ENCODE measurements at regions not wholly inside any gene's neighbourhood (a gene's known extent, or its start where the extent isn't known, plus 50 kb on each side); places are given as distances from the start of the nearest gene placed in this dataset.

DNA sequence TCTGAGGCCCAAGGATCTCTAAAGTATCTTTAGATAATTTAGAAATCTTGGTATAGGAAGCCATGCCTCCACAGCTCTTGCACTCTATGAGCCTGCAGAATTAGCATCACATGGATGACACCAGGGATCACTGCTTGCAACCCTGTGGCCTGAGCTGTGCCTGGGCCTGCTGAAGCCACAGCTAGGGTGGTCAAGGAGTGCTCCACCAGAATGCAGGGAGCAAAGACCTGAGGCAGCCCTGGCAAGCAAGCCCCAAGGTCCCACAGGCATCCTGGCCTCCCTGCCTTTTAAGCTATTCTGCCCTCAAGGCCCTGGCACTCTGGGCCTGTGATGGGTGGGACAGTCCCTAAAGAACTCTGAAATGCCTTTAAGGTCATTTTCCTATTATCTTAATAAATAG lies 105.2 kb upstream of the NALF2 start:
- Histone ChIP-seq H3K4me3 (ENCODE audit: low read depth in 1 of 3, low read length in 3 of 3) (no peak overlapping the region), H3K4me1 (ENCODE audit: control insufficient read depth in 3 of 3, insufficient read depth in 2 of 3, low read depth in 1 of 3, low read length in 2 of 3) (peaks cover 0 to 6% (median 0%) of the 10 kb centered on the region in 3 donors), H3K27me3 (ENCODE audit: control insufficient read depth in 3 of 3, insufficient read depth in 3 of 3, low read length in 3 of 3) (no peaks in the 10 kb centered on the region), H3K27ac (ENCODE audit: low read depth in 1 of 3, low read length in 2 of 3) (no peak overlapping the region), H3K9me3 (ENCODE audit: control insufficient read depth in 2 of 2, insufficient read depth in 1 of 2, low read depth in 1 of 2, low read length in 1 of 2) (no peaks in the 10 kb centered on the region), H3K36me3 (ENCODE audit: control insufficient read depth in 3 of 3, insufficient read depth in 2 of 3, low read depth in 1 of 3, low read length in 3 of 3) (no peaks in the 10 kb centered on the region)
- FAIRE-seq (no peak), DNase-seq (no peak)

- Histone ChIP-seq H3K36me3 (ENCODE audit: control insufficient read depth in 3 of 3, insufficient read depth in 2 of 3, low read depth in 1 of 3, low read length in 3 of 3) (no peaks in the 10 kb centered on the region), H3K27me3 (ENCODE audit: control insufficient read depth in 3 of 3, insufficient read depth in 3 of 3, low read length in 3 of 3) (no peaks in the 10 kb centered on the region), H3K27ac (ENCODE audit: low read depth in 1 of 3, low read length in 2 of 3) (no peak overlapping the region), H3K4me1 (ENCODE audit: control insufficient read depth in 3 of 3, insufficient read depth in 2 of 3, low read depth in 1 of 3, low read length in 2 of 3) (peaks cover 0 to 6% (median 0%) of the 10 kb centered on the region in 3 donors), H3K4me3 (ENCODE audit: low read depth in 1 of 3, low read length in 3 of 3) (no peak overlapping the region), H3K9me3 (ENCODE audit: control insufficient read depth in 2 of 2, insufficient read depth in 1 of 2, low read depth in 1 of 2, low read length in 1 of 2) (no peaks in the 10 kb centered on the region)
- FAIRE-seq (no peak), DNase-seq (no peak)
- WGBS, 3 donors: 48 to 55% (median 51%) methylated on average over 4 of the region's 4 CpGs
Observed at GRCh38 chrX:69396916-69397315, 107.2 kb upstream of the NALF2 start.

- peak in 1 of 2 donors; percentile 61 for DNase-seq
- FAIRE-seq: no peak
- peaks cover 0 to 6% (median 0%) of the 10 kb centered on the region in 3 donors for H3K4me1 ChIP-seq (ENCODE audit: control insufficient read depth in 3 of 3, insufficient read depth in 2 of 3, low read depth in 1 of 3, low read length in 2 of 3)
- WGBS, 3 donors: 13 to 71% (median 50%) methylated on average over 4 of the region's 4 CpGs
- no peaks in the 10 kb centered on the region for H3K36me3 ChIP-seq (ENCODE audit: control insufficient read depth in 3 of 3, insufficient read depth in 2 of 3, low read depth in 1 of 3, low read length in 3 of 3)
- H3K4me3 ChIP-seq (ENCODE audit: low read depth in 1 of 3, low read length in 3 of 3): no peak overlapping the region
- peak overlapping the region in 1 of 3 donors; percentile 51 for H3K27ac ChIP-seq (ENCODE audit: low read depth in 1 of 3, low read length in 2 of 3)
- no peaks in the 10 kb centered on the region for H3K27me3 ChIP-seq (ENCODE audit: control insufficient read depth in 3 of 3, insufficient read depth in 3 of 3, low read length in 3 of 3)
- H3K9me3 ChIP-seq (ENCODE audit: control insufficient read depth in 2 of 2, insufficient read depth in 1 of 2, low read depth in 1 of 2, low read length in 1 of 2): no peaks in the 10 kb centered on the region
Observed at GRCh38 chrX:69395306-69395705, 108.8 kb upstream of the NALF2 start.

- no peak overlapping the region for H3K4me3 ChIP-seq (ENCODE audit: low read depth in 1 of 3, low read length in 3 of 3)
- no peaks in the 10 kb centered on the region for H3K36me3 ChIP-seq (ENCODE audit: control insufficient read depth in 3 of 3, insufficient read depth in 2 of 3, low read depth in 1 of 3, low read length in 3 of 3)
- H3K27me3 ChIP-seq (ENCODE audit: control insufficient read depth in 3 of 3, insufficient read depth in 3 of 3, low read length in 3 of 3): no peaks in the 10 kb centered on the region
- no peaks in the 10 kb centered on the region for H3K9me3 ChIP-seq (ENCODE audit: control insufficient read depth in 2 of 2, insufficient read depth in 1 of 2, low read depth in 1 of 2, low read length in 1 of 2)
- 58 to 77% (median 59%) methylated on average over 5 to 7 of the region's 7 CpGs for WGBS, 3 donors
- FAIRE-seq: no peak
- no peak overlapping the region for H3K27ac ChIP-seq (ENCODE audit: low read depth in 1 of 3, low read length in 2 of 3)
- DNase-seq: no peak
- no peaks in the 10 kb centered on the region for H3K4me1 ChIP-seq (ENCODE audit: control insufficient read depth in 3 of 3, insufficient read depth in 2 of 3, low read depth in 1 of 3, low read length in 2 of 3)
Observed at GRCh38 chrX:69389101-69389501, 115.0 kb upstream of the NALF2 start.

DNA sequence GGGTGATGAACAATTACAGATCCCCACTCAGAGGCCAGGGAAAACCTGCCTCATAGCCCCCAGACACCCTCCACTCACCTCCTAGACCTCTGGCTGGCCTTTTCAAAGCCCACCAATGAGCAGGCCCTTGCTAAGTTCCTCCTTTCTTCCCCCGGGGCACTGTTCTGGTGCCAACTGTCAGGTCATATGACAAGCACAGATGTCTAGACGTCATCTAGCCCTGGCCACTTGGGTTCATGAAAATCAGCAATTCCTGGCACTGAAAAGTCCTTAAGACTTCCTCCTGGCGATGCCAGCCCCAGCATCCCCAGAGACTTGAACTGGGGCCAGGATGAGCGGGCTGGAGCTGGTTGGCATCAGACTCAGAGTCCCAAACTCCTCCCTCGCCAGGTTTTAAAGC lies 115.6 kb upstream of the NALF2 start:
- whole genome bisulfite sequencing, 3 donors: 8 to 27% (median 22%) methylated on average over 5 of the region's 5 CpGs
- no peaks in the 10 kb centered on the region for H3K4me1 ChIP-seq (ENCODE audit: control insufficient read depth in 3 of 3, insufficient read depth in 2 of 3, low read depth in 1 of 3, low read length in 2 of 3)
- no peak overlapping the region for H3K4me3 ChIP-seq (ENCODE audit: low read depth in 1 of 3, low read length in 3 of 3)
- H3K9me3 ChIP-seq (ENCODE audit: control insufficient read depth in 2 of 2, insufficient read depth in 1 of 2, low read depth in 1 of 2, low read length in 1 of 2): no peaks in the 10 kb centered on the region
- FAIRE-seq (no peak), DNase-seq (no peak)
- no peaks in the 10 kb centered on the region for H3K36me3 ChIP-seq (ENCODE audit: control insufficient read depth in 3 of 3, insufficient read depth in 2 of 3, low read depth in 1 of 3, low read length in 3 of 3)
- no peak overlapping the region for H3K27ac ChIP-seq (ENCODE audit: low read depth in 1 of 3, low read length in 2 of 3)
- no peaks in the 10 kb centered on the region for H3K27me3 ChIP-seq (ENCODE audit: control insufficient read depth in 3 of 3, insufficient read depth in 3 of 3, low read length in 3 of 3)

DNA sequence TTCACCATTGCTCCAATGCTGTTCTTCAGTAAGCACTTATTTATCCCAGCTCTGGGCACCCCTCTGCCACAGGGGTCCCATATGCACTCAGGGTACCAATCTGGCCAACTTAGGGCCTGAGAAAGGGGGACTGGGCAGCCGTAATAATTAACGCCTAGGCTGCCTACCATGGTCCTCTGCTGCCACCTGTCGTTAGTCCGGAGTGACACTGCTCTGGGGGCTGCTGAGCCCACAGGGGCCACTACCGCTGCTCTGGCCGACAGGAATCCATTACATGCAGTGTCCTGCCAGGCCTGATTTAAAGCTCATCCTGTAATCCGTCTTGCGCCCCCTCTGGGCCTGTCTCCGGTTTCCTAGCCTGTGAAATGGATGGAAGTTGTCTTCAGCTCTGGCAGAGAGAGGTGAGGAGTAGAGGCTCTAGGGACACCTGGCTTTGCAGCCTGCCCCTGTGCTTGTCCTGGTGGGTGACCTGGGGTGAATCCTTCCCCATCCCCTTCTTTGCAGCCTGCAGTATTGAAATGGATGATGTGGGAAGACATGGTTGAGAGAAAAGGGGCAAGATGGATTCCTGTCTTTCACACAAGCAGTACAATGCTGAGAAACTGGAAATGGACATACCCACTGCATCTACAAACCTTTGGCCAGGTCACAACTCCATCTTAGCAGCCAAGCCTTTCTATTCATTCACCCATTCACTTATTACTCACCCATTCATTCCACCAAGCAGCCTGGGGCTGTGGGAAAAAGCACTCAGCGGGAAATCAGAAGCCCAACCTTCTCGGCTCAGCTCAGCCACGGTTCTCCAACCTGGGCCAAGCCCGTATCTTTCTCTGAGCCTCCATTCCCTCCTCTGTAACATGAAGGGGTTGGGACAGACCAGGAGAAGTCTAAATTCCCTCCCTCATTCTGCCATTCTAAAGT lies 116.3 kb upstream of the NALF2 start:
- 20 to 26% (median 26%) methylated on average over 13 of the region's 13 CpGs for WGBS, 3 donors
- Histone ChIP-seq H3K36me3 (ENCODE audit: control insufficient read depth in 3 of 3, insufficient read depth in 2 of 3, low read depth in 1 of 3, low read length in 3 of 3) (no peaks in the 10 kb centered on the region), H3K27me3 (ENCODE audit: control insufficient read depth in 3 of 3, insufficient read depth in 3 of 3, low read length in 3 of 3) (no peaks in the 10 kb centered on the region), H3K9me3 (ENCODE audit: control insufficient read depth in 2 of 2, insufficient read depth in 1 of 2, low read depth in 1 of 2, low read length in 1 of 2) (no peaks in the 10 kb centered on the region), H3K27ac (ENCODE audit: low read depth in 1 of 3, low read length in 2 of 3) (no peak overlapping the region), H3K4me1 (ENCODE audit: control insufficient read depth in 3 of 3, insufficient read depth in 2 of 3, low read depth in 1 of 3, low read length in 2 of 3) (no peaks in the 10 kb centered on the region), H3K4me3 (ENCODE audit: low read depth in 1 of 3, low read length in 3 of 3) (no peak overlapping the region)
- DNase-seq: peak; percentile 5 to 57
- FAIRE-seq: no peak

DNA sequence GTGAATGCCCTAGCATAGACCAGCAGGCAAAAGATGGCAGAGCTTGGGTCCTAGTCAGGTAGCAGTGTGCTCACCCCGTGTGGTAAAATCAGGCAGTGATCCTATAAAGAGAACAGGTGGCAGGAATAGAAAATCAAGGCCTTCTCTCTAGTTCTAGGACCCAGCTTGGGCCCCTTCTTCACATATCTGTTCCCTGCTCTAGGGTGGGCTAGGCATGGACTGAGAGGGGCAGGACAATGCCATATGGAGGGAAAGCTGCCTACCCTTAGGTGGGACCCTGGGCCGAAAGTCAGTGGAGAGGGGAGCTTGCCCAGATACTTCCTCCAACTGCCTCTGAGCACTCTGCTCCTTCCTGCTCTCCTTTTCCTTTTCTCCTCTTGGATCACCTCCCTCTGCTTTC lies 117.4 kb upstream of the NALF2 start:
- no peaks in the 10 kb centered on the region for H3K9me3 ChIP-seq (ENCODE audit: control insufficient read depth in 2 of 2, insufficient read depth in 1 of 2, low read depth in 1 of 2, low read length in 1 of 2)
- H3K4me3 ChIP-seq (ENCODE audit: low read depth in 1 of 3, low read length in 3 of 3): no peak overlapping the region
- no peaks in the 10 kb centered on the region for H3K4me1 ChIP-seq (ENCODE audit: control insufficient read depth in 3 of 3, insufficient read depth in 2 of 3, low read depth in 1 of 3, low read length in 2 of 3)
- FAIRE-seq (no peak), DNase-seq (no peak)
- no peaks in the 10 kb centered on the region for H3K36me3 ChIP-seq (ENCODE audit: control insufficient read depth in 3 of 3, insufficient read depth in 2 of 3, low read depth in 1 of 3, low read length in 3 of 3)
- H3K27ac ChIP-seq (ENCODE audit: low read depth in 1 of 3, low read length in 2 of 3): no peak overlapping the region
- H3K27me3 ChIP-seq (ENCODE audit: control insufficient read depth in 3 of 3, insufficient read depth in 3 of 3, low read length in 3 of 3): no peaks in the 10 kb centered on the region
- WGBS, 3 donors: 75 to 93% (median 86%) methylated on average over 2 of the region's 2 CpGs

GRCh38 chrX:69379412-69379811 lies 124.7 kb upstream of the NALF2 start:
- Histone ChIP-seq H3K27ac (ENCODE audit: low read depth in 1 of 3, low read length in 2 of 3) (no peak overlapping the region), H3K4me3 (ENCODE audit: low read depth in 1 of 3, low read length in 3 of 3) (no peak overlapping the region), H3K27me3 (ENCODE audit: control insufficient read depth in 3 of 3, insufficient read depth in 3 of 3, low read length in 3 of 3) (no peaks in the 10 kb centered on the region), H3K36me3 (ENCODE audit: control insufficient read depth in 3 of 3, insufficient read depth in 2 of 3, low read depth in 1 of 3, low read length in 3 of 3) (no peaks in the 10 kb centered on the region), H3K9me3 (ENCODE audit: control insufficient read depth in 2 of 2, insufficient read depth in 1 of 2, low read depth in 1 of 2, low read length in 1 of 2) (no peaks in the 10 kb centered on the region), H3K4me1 (ENCODE audit: control insufficient read depth in 3 of 3, insufficient read depth in 2 of 3, low read depth in 1 of 3, low read length in 2 of 3) (no peaks in the 10 kb centered on the region)
- 87 to 94% (median 92%) methylated on average over 3 of the region's 3 CpGs for WGBS, 3 donors
- no peak for DNase-seq
- no peak for FAIRE-seq

GRCh38 chrX:69374569-69374968 lies 129.6 kb upstream of the NALF2 start:
- 55 to 89% (median 85%) methylated on average over 1 of the region's 1 CpG for WGBS, 3 donors
- Histone ChIP-seq H3K27me3 (ENCODE audit: control insufficient read depth in 3 of 3, insufficient read depth in 3 of 3, low read length in 3 of 3) (no peaks in the 10 kb centered on the region), H3K4me1 (ENCODE audit: control insufficient read depth in 3 of 3, insufficient read depth in 2 of 3, low read depth in 1 of 3, low read length in 2 of 3) (no peaks in the 10 kb centered on the region), H3K9me3 (ENCODE audit: control insufficient read depth in 2 of 2, insufficient read depth in 1 of 2, low read depth in 1 of 2, low read length in 1 of 2) (no peaks in the 10 kb centered on the region), H3K4me3 (ENCODE audit: low read depth in 1 of 3, low read length in 3 of 3) (no peak overlapping the region), H3K27ac (ENCODE audit: low read depth in 1 of 3, low read length in 2 of 3) (no peak overlapping the region), H3K36me3 (ENCODE audit: control insufficient read depth in 3 of 3, insufficient read depth in 2 of 3, low read depth in 1 of 3, low read length in 3 of 3) (no peaks in the 10 kb centered on the region)
- FAIRE-seq: no peak
- no peak for DNase-seq
